Fibroblast of lung (primary cell): ENCODE measurements at regions not wholly inside any gene's neighbourhood (a gene's known extent, or its start where the extent isn't known, plus 50 kb on each side); places are given as distances from the start of the nearest gene placed in this dataset.

Source experiments
- DNase-seq, 2 donors: peaks; one replicate each; pipeline versions ENCODE4 v3.0.0 to v3.0.0-alpha.2; 2010; ENCODE audit warnings: low read depth in 2 of 2
- H2AFZ ChIP-seq: 2 replicates; pipeline ENCODE4 v1.5.1; 2012; ENCODE audit warnings: low read length, control low read depth, inconsistent platforms
- H3K27ac ChIP-seq: 2 replicates; pipeline ENCODE4 v1.5.1; 2011; ENCODE audit warnings: low read length, control low read depth; ENCODE audit not compliant: insufficient read depth
- H3K27me3 ChIP-seq: 2 replicates; pipeline ENCODE4 v1.5.1; 2011; ENCODE audit warnings: mild to moderate bottlenecking, low read length; ENCODE audit not compliant: control insufficient read depth, insufficient read depth
- H3K36me3 ChIP-seq: 2 replicates; pipeline ENCODE4 v1.5.1; 2011; ENCODE audit warnings: low read length; ENCODE audit not compliant: control insufficient read depth, insufficient read depth
- H3K4me1 ChIP-seq: 2 replicates; pipeline ENCODE4 v1.5.1; 2011; ENCODE audit warnings: low read length; ENCODE audit not compliant: control insufficient read depth, insufficient read depth; ENCODE audit errors: extremely low read depth
- H3K4me2 ChIP-seq: 2 replicates; pipeline ENCODE4 v1.5.1; 2011; ENCODE audit warnings: low read length, control low read depth; ENCODE audit not compliant: insufficient read depth; ENCODE audit errors: extremely low read depth
- H3K4me3 ChIP-seq, 4 experiments: fragments of 200-600 bp in 1 of 4; sonication (generic) in 1 of 4; replicated peaks in 1 of 4; 2 replicates each; pipeline ENCODE4 v1.5.1; 2011 to 2016; ENCODE audit warnings: low read length in 4 of 4, low read depth in 3 of 4, mild to moderate bottlenecking in 3 of 4, control low read depth in 2 of 4, inconsistent platforms in 1 of 4, mixed read lengths in 1 of 4; ENCODE audit not compliant: insufficient read depth in 1 of 4; ENCODE audit errors: control extremely low read depth in 1 of 4
- H3K79me2 ChIP-seq: 2 replicates; pipeline ENCODE4 v1.5.1; 2012; ENCODE audit warnings: mild to moderate bottlenecking, low read length, inconsistent platforms; ENCODE audit not compliant: control insufficient read depth, insufficient read depth
- H3K9ac ChIP-seq: 2 replicates; pipeline ENCODE4 v1.5.1; 2011; ENCODE audit warnings: mild to moderate bottlenecking, low read length, control low read depth; ENCODE audit not compliant: insufficient read depth
- H3K9me3 ChIP-seq: 2 replicates; pipeline ENCODE4 v1.5.1; 2012; ENCODE audit warnings: low read depth, low read length; ENCODE audit not compliant: control insufficient read depth, insufficient read depth
- H4K20me1 ChIP-seq: 2 replicates; pipeline ENCODE4 v1.5.1; 2011; ENCODE audit warnings: low read length; ENCODE audit not compliant: control insufficient read depth, insufficient read depth; ENCODE audit errors: extremely low read depth
- EZH2 ChIP-seq: IDR thresholded peaks from 2 replicates; pipeline ENCODE4 v1.5.1; 2012; ENCODE audit warnings: low read length, control low read depth, mild to moderate bottlenecking; ENCODE audit errors: missing control alignments
- TF ChIP-seq, protein P1 (sequence below), 2 donors: IDR thresholded peaks in 1 of 2; conservative IDR thresholded peaks in 1 of 2; 1 replicate in 1 of 2; 2 replicates in 1 of 2; pipeline ENCODE4 v1.5.1; 2011 to 2012; ENCODE audit warnings: low read length in 2 of 2, control low read depth in 1 of 2, inconsistent platforms in 1 of 2, low read depth in 1 of 2, mild to moderate bottlenecking in 1 of 2

- Histone ChIP-seq H3K9ac (no peak overlapping the region), H4K20me1 (no peaks in the 10 kb centered on the region), H3K27me3 (no peaks in the 10 kb centered on the region), H3K4me3 (no peak overlapping the region), H3K79me2 (no peaks in the 10 kb centered on the region), H3K4me2 (no peak overlapping the region), H2AFZ (no peak overlapping the region), H3K36me3 (no peaks in the 10 kb centered on the region), H3K4me1 (no peaks in the 10 kb centered on the region), H3K27ac (no peak overlapping the region), H3K9me3 (no peaks in the 10 kb centered on the region)
- DNase-seq = no peak
- no peak for TF ChIP-seq EZH2
- TF ChIP-seq, protein P1, sequence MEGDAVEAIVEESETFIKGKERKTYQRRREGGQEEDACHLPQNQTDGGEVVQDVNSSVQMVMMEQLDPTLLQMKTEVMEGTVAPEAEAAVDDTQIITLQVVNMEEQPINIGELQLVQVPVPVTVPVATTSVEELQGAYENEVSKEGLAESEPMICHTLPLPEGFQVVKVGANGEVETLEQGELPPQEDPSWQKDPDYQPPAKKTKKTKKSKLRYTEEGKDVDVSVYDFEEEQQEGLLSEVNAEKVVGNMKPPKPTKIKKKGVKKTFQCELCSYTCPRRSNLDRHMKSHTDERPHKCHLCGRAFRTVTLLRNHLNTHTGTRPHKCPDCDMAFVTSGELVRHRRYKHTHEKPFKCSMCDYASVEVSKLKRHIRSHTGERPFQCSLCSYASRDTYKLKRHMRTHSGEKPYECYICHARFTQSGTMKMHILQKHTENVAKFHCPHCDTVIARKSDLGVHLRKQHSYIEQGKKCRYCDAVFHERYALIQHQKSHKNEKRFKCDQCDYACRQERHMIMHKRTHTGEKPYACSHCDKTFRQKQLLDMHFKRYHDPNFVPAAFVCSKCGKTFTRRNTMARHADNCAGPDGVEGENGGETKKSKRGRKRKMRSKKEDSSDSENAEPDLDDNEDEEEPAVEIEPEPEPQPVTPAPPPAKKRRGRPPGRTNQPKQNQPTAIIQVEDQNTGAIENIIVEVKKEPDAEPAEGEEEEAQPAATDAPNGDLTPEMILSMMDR (conservative IDR thresholded peaks at IDR 0.05 in 1 of 2, IDR thresholded peaks at IDR 0.05 in 1 of 2; ENCODE audit: low read depth in 1 of 2, low read length in 2 of 2) = no peak
Measured at GRCh38 chr5:116881921-116882531, 307.4 kb upstream of the SEMA6A start.

GRCh38 chr5:116880601-116881000 is 306.0 kb upstream of the SEMA6A start:
- TF ChIP-seq EZH2 = no peak
- TF ChIP-seq, protein P1 (conservative IDR thresholded peaks at IDR 0.05 in 1 of 2, IDR thresholded peaks at IDR 0.05 in 1 of 2; ENCODE audit: low read depth in 1 of 2, low read length in 2 of 2) = no peak
- no peak overlapping the region for H3K9ac ChIP-seq
- H3K4me3 ChIP-seq = no peak overlapping the region
- H3K4me1 ChIP-seq = no peaks in the 10 kb centered on the region
- no peak overlapping the region for H3K27ac ChIP-seq
- H2AFZ ChIP-seq = no peak overlapping the region
- no peaks in the 10 kb centered on the region for H3K9me3 ChIP-seq
- DNase-seq = no peak
- H3K4me2 ChIP-seq = no peak overlapping the region
- no peaks in the 10 kb centered on the region for H3K36me3 ChIP-seq
- H4K20me1 ChIP-seq = no peaks in the 10 kb centered on the region
- no peaks in the 10 kb centered on the region for H3K79me2 ChIP-seq
- H3K27me3 ChIP-seq = no peaks in the 10 kb centered on the region

GRCh38 chr5:116880150-116880549 is 305.5 kb upstream of the SEMA6A start:
- no peak for TF ChIP-seq EZH2
- TF ChIP-seq, protein P1 (conservative IDR thresholded peaks at IDR 0.05 in 1 of 2, IDR thresholded peaks at IDR 0.05 in 1 of 2; ENCODE audit: low read depth in 1 of 2, low read length in 2 of 2) = no peak
- no peak overlapping the region for H3K9ac ChIP-seq
- no peak overlapping the region for H2AFZ ChIP-seq
- no peaks in the 10 kb centered on the region for H3K9me3 ChIP-seq
- no peak overlapping the region for H3K4me3 ChIP-seq
- H3K4me2 ChIP-seq = no peak overlapping the region
- H4K20me1 ChIP-seq = no peaks in the 10 kb centered on the region
- H3K4me1 ChIP-seq = no peaks in the 10 kb centered on the region
- H3K79me2 ChIP-seq = no peaks in the 10 kb centered on the region
- no peak overlapping the region for H3K27ac ChIP-seq
- no peaks in the 10 kb centered on the region for H3K36me3 ChIP-seq
- DNase-seq = no peak
- H3K27me3 ChIP-seq = no peaks in the 10 kb centered on the region
